ENCODE measurements at regions not wholly inside any gene's neighbourhood (a gene's known extent, or its start where the extent isn't known, plus 50 kb on each side); places are given as distances from the start of the nearest gene placed in this dataset.

GRCh38 chr4:131531087-131531486 lies 1618.0 kb upstream of the PCDH10 start:
- Mint-ChIP-seq H3K4me3 (ENCODE audit: unreplicated experiment) (no peak overlapping the region), H3K9me3 (ENCODE audit: low read depth) (no peaks in the 10 kb centered on the region), H3K4me1 (ENCODE audit: low read depth) (no peaks in the 10 kb centered on the region), H3K36me3 (ENCODE audit: low read depth) (no peaks in the 10 kb centered on the region), H3K27ac (ENCODE audit: unreplicated experiment) (no peak overlapping the region), H3K27me3 (ENCODE audit: low read depth) (no peaks in the 10 kb centered on the region)
- DNase-seq (ENCODE audit: low spot score), result no peak
- no peak for TF ChIP-seq CTCF (IDR thresholded peaks at IDR 0.05)

GRCh38 chr4:131534944-131535645 lies 1614.0 kb upstream of the PCDH10 start:
- peaks cover under 1% of the 10 kb centered on the region for H3K27me3 Mint-ChIP-seq (ENCODE audit: low read depth)

GRCh38 chr4:131540256-131540655 lies 1608.8 kb upstream of the PCDH10 start:
- Mint-ChIP-seq H3K4me3 (ENCODE audit: unreplicated experiment) (no peak overlapping the region), H3K27me3 (ENCODE audit: low read depth) (peaks cover 1% of the 10 kb centered on the region), H3K27ac (ENCODE audit: unreplicated experiment) (no peak overlapping the region), H3K9me3 (ENCODE audit: low read depth) (no peaks in the 10 kb centered on the region), H3K36me3 (ENCODE audit: low read depth) (no peaks in the 10 kb centered on the region), H3K4me1 (ENCODE audit: low read depth) (no peaks in the 10 kb centered on the region)
- DNase-seq (ENCODE audit: low spot score), result no peak
- TF ChIP-seq CTCF (IDR thresholded peaks at IDR 0.05), result no peak

More at GRCh38 chr4:131534944-131535645, 1614.0 kb upstream of the PCDH10 start:
- H3K9me3 Mint-ChIP-seq (ENCODE audit: low read depth), result no peaks in the 10 kb centered on the region
- H3K27ac Mint-ChIP-seq (ENCODE audit: unreplicated experiment), result no peak overlapping the region
- TF ChIP-seq CTCF (IDR thresholded peaks at IDR 0.05), result no peak
- no peak overlapping the region for H3K4me3 Mint-ChIP-seq (ENCODE audit: unreplicated experiment)
- H3K36me3 Mint-ChIP-seq (ENCODE audit: low read depth), result no peaks in the 10 kb centered on the region
- DNase-seq (ENCODE audit: low spot score), result no peak
- no peaks in the 10 kb centered on the region for H3K4me1 Mint-ChIP-seq (ENCODE audit: low read depth)

- TF ChIP-seq CTCF (IDR thresholded peaks at IDR 0.05), result no peak
- Mint-ChIP-seq H3K27ac (ENCODE audit: unreplicated experiment) (no peak overlapping the region), H3K27me3 (ENCODE audit: low read depth) (peaks cover 3% of the 10 kb centered on the region), H3K36me3 (ENCODE audit: low read depth) (no peaks in the 10 kb centered on the region), H3K4me1 (ENCODE audit: low read depth) (no peaks in the 10 kb centered on the region), H3K4me3 (ENCODE audit: unreplicated experiment) (no peak overlapping the region), H3K9me3 (ENCODE audit: low read depth) (no peaks in the 10 kb centered on the region)
- DNase-seq (ENCODE audit: low spot score), result no peak
Observed at GRCh38 chr4:131547506-131547981, 1601.5 kb upstream of the PCDH10 start.

GRCh38 chr4:131551306-131551705 lies 1597.8 kb upstream of the PCDH10 start:
- no peak for DNase-seq (ENCODE audit: low spot score)
- no peaks in the 10 kb centered on the region for H3K9me3 Mint-ChIP-seq (ENCODE audit: low read depth)
- H3K4me1 Mint-ChIP-seq (ENCODE audit: low read depth), result no peaks in the 10 kb centered on the region
- H3K4me3 Mint-ChIP-seq (ENCODE audit: unreplicated experiment), result no peak overlapping the region
- peaks cover 5% of the 10 kb centered on the region for H3K27me3 Mint-ChIP-seq (ENCODE audit: low read depth)
- H3K27ac Mint-ChIP-seq (ENCODE audit: unreplicated experiment), result no peak overlapping the region
- TF ChIP-seq CTCF (IDR thresholded peaks at IDR 0.05), result no peak
- no peaks in the 10 kb centered on the region for H3K36me3 Mint-ChIP-seq (ENCODE audit: low read depth)

Data from chondrocyte (in vitro differentiated cells).